ENCODE measurements at regions not wholly inside any gene's neighbourhood (a gene's known extent, or its start where the extent isn't known, plus 50 kb on each side); places are given as distances from the start of the nearest gene placed in this dataset.

GRCh38 chr11:115775846-115776245 lies 271.6 kb upstream of the CADM1 start:
- H3K4me3 ChIP-seq, result no peak overlapping the region
- no peak for DNase-seq (ENCODE audit: low read depth in 1 of 2, low spot score in 2 of 2)
- no peaks in the 10 kb centered on the region for H3K4me1 ChIP-seq (replicated peaks)
- no peaks in the 10 kb centered on the region for H3K36me3 ChIP-seq
- no peak overlapping the region for H3K27ac ChIP-seq
- H3K9me3 ChIP-seq (replicated peaks), result no peaks in the 10 kb centered on the region
- H3K27me3 ChIP-seq (replicated peaks), result no peaks in the 10 kb centered on the region

- Histone ChIP-seq H3K9me3 (replicated peaks) (no peaks in the 10 kb centered on the region), H3K27ac (no peak overlapping the region), H3K27me3 (replicated peaks) (no peaks in the 10 kb centered on the region), H3K36me3 (no peaks in the 10 kb centered on the region), H3K4me3 (no peak overlapping the region), H3K4me1 (replicated peaks) (no peaks in the 10 kb centered on the region)
- DNase-seq (ENCODE audit: low read depth in 1 of 2, low spot score in 2 of 2), result no peak
These were observed 270.5 kb upstream of the CADM1 start for GRCh38 chr11:115774756-115775155.

GRCh38 chr11:115769891-115770290 lies 265.7 kb upstream of the CADM1 start:
- no peak for DNase-seq (ENCODE audit: low read depth in 1 of 2, low spot score in 2 of 2)
- H3K4me1 ChIP-seq (replicated peaks), result no peaks in the 10 kb centered on the region
- no peaks in the 10 kb centered on the region for H3K27me3 ChIP-seq (replicated peaks)
- H3K27ac ChIP-seq, result no peak overlapping the region
- no peaks in the 10 kb centered on the region for H3K9me3 ChIP-seq (replicated peaks)
- no peaks in the 10 kb centered on the region for H3K36me3 ChIP-seq
- H3K4me3 ChIP-seq, result no peak overlapping the region

- H3K27ac ChIP-seq, result no peak overlapping the region
- no peaks in the 10 kb centered on the region for H3K9me3 ChIP-seq (replicated peaks)
- no peaks in the 10 kb centered on the region for H3K27me3 ChIP-seq (replicated peaks)
- H3K36me3 ChIP-seq, result no peaks in the 10 kb centered on the region
- H3K4me3 ChIP-seq, result no peak overlapping the region
- DNase-seq (ENCODE audit: low read depth in 1 of 2, low spot score in 2 of 2), result no peak
- no peaks in the 10 kb centered on the region for H3K4me1 ChIP-seq (replicated peaks)
These were observed 263.7 kb upstream of the CADM1 start for GRCh38 chr11:115767883-115768282.

GRCh38 chr11:115767047-115767802 lies 263.0 kb upstream of the CADM1 start:
- Histone ChIP-seq H3K27me3 (replicated peaks) (no peaks in the 10 kb centered on the region), H3K27ac (no peak overlapping the region), H3K4me3 (no peak overlapping the region), H3K4me1 (replicated peaks) (no peaks in the 10 kb centered on the region), H3K9me3 (replicated peaks) (no peaks in the 10 kb centered on the region), H3K36me3 (no peaks in the 10 kb centered on the region)
- no peak for DNase-seq (ENCODE audit: low read depth in 1 of 2, low spot score in 2 of 2)

- Histone ChIP-seq H3K27ac (no peak overlapping the region), H3K27me3 (replicated peaks) (no peaks in the 10 kb centered on the region), H3K4me3 (no peak overlapping the region), H3K4me1 (replicated peaks) (no peaks in the 10 kb centered on the region), H3K36me3 (no peaks in the 10 kb centered on the region), H3K9me3 (replicated peaks) (no peaks in the 10 kb centered on the region)
- no peak for DNase-seq (ENCODE audit: low read depth in 1 of 2, low spot score in 2 of 2)
These were observed 262.3 kb upstream of the CADM1 start for GRCh38 chr11:115766561-115766960.

- H3K4me3 ChIP-seq, result no peak overlapping the region
- no peak for DNase-seq (ENCODE audit: low read depth in 1 of 2, low spot score in 2 of 2)
- no peaks in the 10 kb centered on the region for H3K36me3 ChIP-seq
- no peaks in the 10 kb centered on the region for H3K9me3 ChIP-seq (replicated peaks)
- H3K27me3 ChIP-seq (replicated peaks), result no peaks in the 10 kb centered on the region
- no peaks in the 10 kb centered on the region for H3K4me1 ChIP-seq (replicated peaks)
- no peak overlapping the region for H3K27ac ChIP-seq
These were observed 261.6 kb upstream of the CADM1 start for GRCh38 chr11:115765803-115766239.

- Histone ChIP-seq H3K36me3 (no peaks in the 10 kb centered on the region), H3K9me3 (replicated peaks) (no peaks in the 10 kb centered on the region), H3K27ac (no peak overlapping the region), H3K4me1 (replicated peaks) (0 out of 2 replicates have a peak, but pooled peaks cover 4% of the 10 kb centered on the region), H3K4me3 (no peak overlapping the region), H3K27me3 (replicated peaks) (no peaks in the 10 kb centered on the region)
- DNase-seq (ENCODE audit: low read depth in 1 of 2, low spot score in 2 of 2), result no peak
These were observed 260.0 kb upstream of the CADM1 start for GRCh38 chr11:115764176-115764575.

GRCh38 chr11:115761817-115762216 lies 257.6 kb upstream of the CADM1 start:
- Histone ChIP-seq H3K27me3 (replicated peaks) (no peaks in the 10 kb centered on the region), H3K4me1 (replicated peaks) (peaks cover 13% of the 10 kb centered on the region)

GRCh38 chr11:115761348-115761747 lies 257.1 kb upstream of the CADM1 start:
- no peak overlapping the region for H3K4me3 ChIP-seq
- no peaks in the 10 kb centered on the region for H3K36me3 ChIP-seq
- H3K4me1 ChIP-seq (replicated peaks), result peaks cover 15% of the 10 kb centered on the region
- H3K9me3 ChIP-seq (replicated peaks), result no peaks in the 10 kb centered on the region
- no peak for DNase-seq (ENCODE audit: low read depth in 1 of 2, low spot score in 2 of 2)
- no peak overlapping the region for H3K27ac ChIP-seq
- H3K27me3 ChIP-seq (replicated peaks), result no peaks in the 10 kb centered on the region

More at GRCh38 chr11:115761817-115762216, 257.6 kb upstream of the CADM1 start:
- H3K36me3 ChIP-seq, result no peaks in the 10 kb centered on the region
- no peak overlapping the region for H3K4me3 ChIP-seq
- H3K9me3 ChIP-seq (replicated peaks), result no peaks in the 10 kb centered on the region
- DNase-seq (ENCODE audit: low read depth in 1 of 2, low spot score in 2 of 2), result no peak
- H3K27ac ChIP-seq, result no peak overlapping the region

GRCh38 chr11:115760461-115761320 lies 256.5 kb upstream of the CADM1 start:
- Histone ChIP-seq H3K9me3 (replicated peaks) (no peaks in the 10 kb centered on the region), H3K4me3 (no peak overlapping the region; the same call in 1 of the 2 replicates), H3K27ac (no peak overlapping the region), H3K4me1 (replicated peaks) (peaks cover 15% of the 10 kb centered on the region), H3K36me3 (no peaks in the 10 kb centered on the region), H3K27me3 (replicated peaks) (no peaks in the 10 kb centered on the region)
- no peak for DNase-seq (ENCODE audit: low read depth in 1 of 2, low spot score in 2 of 2)

- DNase-seq (ENCODE audit: low read depth in 1 of 2, low spot score in 2 of 2), result peak in 1 of 2 experiments; percentile 7
- Histone ChIP-seq H3K9me3 (replicated peaks) (no peaks in the 10 kb centered on the region), H3K27ac (no peak overlapping the region), H3K36me3 (no peaks in the 10 kb centered on the region), H3K27me3 (replicated peaks) (no peaks in the 10 kb centered on the region), H3K4me3 (peak overlapping the region; percentile 42), H3K4me1 (replicated peaks) (peaks cover 15% of the 10 kb centered on the region)
These were observed 255.6 kb upstream of the CADM1 start for GRCh38 chr11:115759622-115760460.

- no peaks in the 10 kb centered on the region for H3K9me3 ChIP-seq (replicated peaks)
- H3K27ac ChIP-seq, result no peak overlapping the region
- H3K4me3 ChIP-seq, result no peak overlapping the region
- no peak for DNase-seq (ENCODE audit: low read depth in 1 of 2, low spot score in 2 of 2)
- no peaks in the 10 kb centered on the region for H3K36me3 ChIP-seq
- no peaks in the 10 kb centered on the region for H3K27me3 ChIP-seq (replicated peaks)
- peaks cover 15% of the 10 kb centered on the region for H3K4me1 ChIP-seq (replicated peaks)
These were observed 253.8 kb upstream of the CADM1 start for GRCh38 chr11:115758011-115758410.

Measured in SJSA1 (cell line).